ENCODE measurements at regions not wholly inside any gene's neighbourhood (a gene's known extent, or its start where the extent isn't known, plus 50 kb on each side); places are given as distances from the start of the nearest gene placed in this dataset.

DNA sequence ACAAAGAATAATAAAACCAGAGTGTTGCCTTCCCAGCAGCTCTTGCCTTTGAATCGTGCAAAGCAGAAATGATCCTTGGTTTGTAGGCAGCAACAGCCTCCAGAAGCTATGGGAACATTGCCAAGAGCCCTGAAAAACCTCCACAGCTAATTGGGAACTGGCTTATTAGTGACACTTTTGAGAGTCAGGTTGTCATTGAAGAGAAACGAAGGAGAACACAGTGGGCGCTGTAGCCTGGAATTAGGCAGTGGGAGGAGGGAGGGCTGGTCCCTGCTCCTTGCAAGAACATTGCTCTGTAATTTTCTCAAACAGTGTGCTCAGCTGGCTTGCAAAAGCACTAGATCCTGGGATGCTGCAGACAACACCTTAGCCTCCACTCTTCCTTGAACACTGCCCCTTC lies 331.5 kb upstream of the EMCN start:
- TF ChIP-seq, protein P1, sequence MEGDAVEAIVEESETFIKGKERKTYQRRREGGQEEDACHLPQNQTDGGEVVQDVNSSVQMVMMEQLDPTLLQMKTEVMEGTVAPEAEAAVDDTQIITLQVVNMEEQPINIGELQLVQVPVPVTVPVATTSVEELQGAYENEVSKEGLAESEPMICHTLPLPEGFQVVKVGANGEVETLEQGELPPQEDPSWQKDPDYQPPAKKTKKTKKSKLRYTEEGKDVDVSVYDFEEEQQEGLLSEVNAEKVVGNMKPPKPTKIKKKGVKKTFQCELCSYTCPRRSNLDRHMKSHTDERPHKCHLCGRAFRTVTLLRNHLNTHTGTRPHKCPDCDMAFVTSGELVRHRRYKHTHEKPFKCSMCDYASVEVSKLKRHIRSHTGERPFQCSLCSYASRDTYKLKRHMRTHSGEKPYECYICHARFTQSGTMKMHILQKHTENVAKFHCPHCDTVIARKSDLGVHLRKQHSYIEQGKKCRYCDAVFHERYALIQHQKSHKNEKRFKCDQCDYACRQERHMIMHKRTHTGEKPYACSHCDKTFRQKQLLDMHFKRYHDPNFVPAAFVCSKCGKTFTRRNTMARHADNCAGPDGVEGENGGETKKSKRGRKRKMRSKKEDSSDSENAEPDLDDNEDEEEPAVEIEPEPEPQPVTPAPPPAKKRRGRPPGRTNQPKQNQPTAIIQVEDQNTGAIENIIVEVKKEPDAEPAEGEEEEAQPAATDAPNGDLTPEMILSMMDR (conservative IDR thresholded peaks at IDR 0.05; ENCODE audit: low read depth, low read length), result no peak
- TF ChIP-seq EZH2phosphoT487 (IDR thresholded peaks at IDR 0.05; ENCODE audit: borderline replicate concordance, low read length), result no peak
